Thyroid gland (tissue), 4 donors: ENCODE measurements at regions not wholly inside any gene's neighbourhood (a gene's known extent, or its start where the extent isn't known, plus 50 kb on each side); places are given as distances from the start of the nearest gene placed in this dataset.

ENCODE experiments used
- DNase-seq, 2 donors: peaks; one replicate each; pipeline ENCODE4 v3.0.0-alpha.2; 2019
- H3K27ac ChIP-seq, 3 donors: fragments of 200-600 bp; sonication (generic); 1 replicate in 2 of 3; 2 replicates in 1 of 3; pipeline ENCODE4 v1.5.1; 2016 to 2019; ENCODE audit warnings: mild to moderate bottlenecking in 1 of 3, moderate library complexity in 1 of 3
- H3K27me3 ChIP-seq: fragments of 200-600 bp; sonication (generic); one replicate; pipeline ENCODE4 v1.5.1; 2019
- H3K36me3 ChIP-seq, 2 donors: fragments of 200-600 bp; sonication (generic); one replicate each; pipeline ENCODE4 v1.5.1; 2016 to 2019
- H3K4me1 ChIP-seq, 2 donors: fragments of 200-600 bp; sonication (generic); one replicate each; pipeline ENCODE4 v1.5.1; 2017 to 2019
- H3K4me3 ChIP-seq, 3 donors: fragments of 200-600 bp; sonication (generic); replicated peaks in 1 of 3; 1 replicate in 2 of 3; 2 replicates in 1 of 3; pipeline ENCODE4 v1.5.1; 2016; ENCODE audit warnings: mild to moderate bottlenecking in 1 of 3
- H3K9me3 ChIP-seq: fragments of 200-600 bp; sonication (generic); one replicate; pipeline ENCODE4 v1.5.1; 2017
- CTCF ChIP-seq, 6 experiments: fragments of 200-600 bp in 3 of 6; fragments of 450-650 bp in 3 of 6; sonication (generic) in 3 of 6; IDR thresholded peaks; one replicate each; pipeline ENCODE4 v1.5.1; 2016 to 2019; ENCODE audit warnings: antibody characterized with exemption in 6 of 6, mild to moderate bottlenecking in 2 of 6, inconsistent platforms in 1 of 6, moderate library complexity in 1 of 6
- POLR2A ChIP-seq, 2 donors: fragments of 450-650 bp; IDR thresholded peaks; one replicate each; pipeline ENCODE4 v1.6.1; 2017; ENCODE audit warnings: antibody characterized with exemption in 2 of 2, mild to moderate bottlenecking in 2 of 2, moderate library complexity in 1 of 2
- WGBS, 2 donors: methylation state at CpG; one replicate each; pipeline ENCODE4 v1.1.5; 2017; 5-methylcytosine and 5-hydroxymethylcytosine counted together
- intact Hi-C: fragments of 100-400 bp; cut with DNase I; formaldehyde crosslinking; loops from one replicate; pipeline ENCODE4 v1.15.1; 2023

DNA sequence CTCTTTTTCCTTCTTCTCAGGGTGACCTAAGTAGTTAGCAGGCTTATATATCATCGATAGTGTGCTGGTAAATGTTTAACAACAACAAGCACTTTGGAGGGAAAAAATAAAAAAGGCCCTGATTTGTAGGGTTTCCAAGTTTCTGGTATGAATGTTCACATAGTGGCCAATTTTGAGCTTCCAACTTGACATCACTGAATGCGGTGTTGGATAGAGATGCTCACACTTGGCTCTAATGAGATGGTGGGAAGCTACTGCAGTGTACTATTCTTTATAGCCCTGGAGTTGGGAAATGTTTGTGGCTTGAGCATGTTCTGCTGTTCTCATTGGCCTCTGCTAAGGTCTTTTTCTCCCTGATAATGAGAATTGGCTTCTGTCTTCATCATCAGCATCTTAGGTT, 875.3 kb downstream of the PCDH7 start:
- H3K27ac ChIP-seq, result no peak overlapping the region
- no peak for DNase-seq
- H3K9me3 ChIP-seq, result no peaks in the 10 kb centered on the region
- H3K36me3 ChIP-seq, result no peaks in the 10 kb centered on the region
- WGBS, 2 donors, result 84 to 87% methylated on average over 2 of the region's 2 CpGs
- intact Hi-C loops, result no loop called here
- TF ChIP-seq POLR2A (IDR thresholded peaks at IDR 0.05), result no peak
- no peaks in the 10 kb centered on the region for H3K4me1 ChIP-seq
- no peak overlapping the region for H3K4me3 ChIP-seq
- H3K27me3 ChIP-seq, result no peaks in the 10 kb centered on the region

- WGBS, 2 donors, result 86 to 90% methylated on average over 3 of the region's 3 CpGs
- Histone ChIP-seq H3K27ac (no peak overlapping the region), H3K9me3 (no peaks in the 10 kb centered on the region), H3K4me3 (no peak overlapping the region), H3K27me3 (no peaks in the 10 kb centered on the region), H3K36me3 (no peaks in the 10 kb centered on the region), H3K4me1 (no peaks in the 10 kb centered on the region)
- TF ChIP-seq CTCF (IDR thresholded peaks at IDR 0.05), result no peak
- no peak for TF ChIP-seq POLR2A (IDR thresholded peaks at IDR 0.05)
- intact Hi-C loops, result no loop called here
- DNase-seq, result no peak
These were observed 878.5 kb downstream of the PCDH7 start for GRCh38 chr4:31598639-31599038.

GRCh38 chr4:31601793-31602192, 881.6 kb downstream of the PCDH7 start:
- no peak overlapping the region for H3K27ac ChIP-seq
- H3K9me3 ChIP-seq, result no peaks in the 10 kb centered on the region
- no peak overlapping the region for H3K4me3 ChIP-seq
- no peaks in the 10 kb centered on the region for H3K27me3 ChIP-seq
- no peak for TF ChIP-seq POLR2A (IDR thresholded peaks at IDR 0.05)
- TF ChIP-seq CTCF (IDR thresholded peaks at IDR 0.05), result no peak
- intact Hi-C loops, result no loop called here
- DNase-seq, result no peak
- H3K4me1 ChIP-seq, result no peaks in the 10 kb centered on the region
- no peaks in the 10 kb centered on the region for H3K36me3 ChIP-seq

DNA sequence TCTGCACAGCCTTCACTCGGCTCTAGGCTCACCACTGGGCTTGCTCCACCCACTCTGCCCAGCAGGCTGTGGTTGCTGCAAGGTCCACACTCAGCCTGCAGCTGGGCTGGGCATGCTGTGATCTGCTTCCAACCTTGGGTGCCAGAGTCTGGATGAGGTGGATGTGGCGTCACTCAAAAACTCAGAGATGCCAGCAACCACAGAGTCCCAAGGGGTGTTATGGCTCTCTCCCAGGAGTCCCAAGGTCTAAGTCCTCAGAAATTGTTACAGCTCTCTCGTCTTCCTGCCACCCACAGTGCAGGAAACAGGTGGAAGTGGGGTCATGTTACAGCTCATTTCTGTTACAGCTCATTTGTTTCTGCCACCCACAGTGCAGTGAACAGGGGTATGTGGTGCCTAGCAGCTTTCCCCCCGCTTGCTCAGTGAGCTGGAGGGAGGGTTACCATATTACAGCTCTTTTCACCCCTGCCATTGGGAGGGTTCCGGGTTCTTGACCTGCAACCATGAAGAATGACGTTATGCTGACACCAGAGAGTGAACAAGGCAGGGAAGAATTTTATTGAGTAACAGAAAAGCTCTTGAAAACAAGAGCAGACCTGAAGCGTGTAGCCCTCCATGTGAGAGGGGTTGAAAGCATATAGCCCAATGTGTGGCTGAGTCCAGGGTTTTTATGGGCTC, 893.9 kb downstream of the PCDH7 start:
- no peaks in the 10 kb centered on the region for H3K27me3 ChIP-seq
- no peaks in the 10 kb centered on the region for H3K9me3 ChIP-seq
- no peak for DNase-seq
- TF ChIP-seq POLR2A (IDR thresholded peaks at IDR 0.05) (no peak), CTCF (IDR thresholded peaks at IDR 0.05) (no peak)
- no peak overlapping the region for H3K4me3 ChIP-seq
- H3K36me3 ChIP-seq, result no peaks in the 10 kb centered on the region
- WGBS, 2 donors, result 70 to 81% methylated on average over 6 to 7 of the region's 7 CpGs
- intact Hi-C loops, result no loop called here
- no peak overlapping the region for H3K27ac ChIP-seq
- no peaks in the 10 kb centered on the region for H3K4me1 ChIP-seq

- 49 to 51% methylated on average over 1 of the region's 1 CpG for WGBS, 2 donors
- Histone ChIP-seq H3K27ac (no peak overlapping the region), H3K4me3 (no peak overlapping the region), H3K27me3 (no peaks in the 10 kb centered on the region), H3K36me3 (no peaks in the 10 kb centered on the region), H3K4me1 (no peaks in the 10 kb centered on the region), H3K9me3 (no peaks in the 10 kb centered on the region)
- TF ChIP-seq CTCF (IDR thresholded peaks at IDR 0.05), result no peak
- no peak for TF ChIP-seq POLR2A (IDR thresholded peaks at IDR 0.05)
- DNase-seq, result no peak
- intact Hi-C loops, result no loop called here
These were observed 897.5 kb downstream of the PCDH7 start for GRCh38 chr4:31617667-31618066.

DNA sequence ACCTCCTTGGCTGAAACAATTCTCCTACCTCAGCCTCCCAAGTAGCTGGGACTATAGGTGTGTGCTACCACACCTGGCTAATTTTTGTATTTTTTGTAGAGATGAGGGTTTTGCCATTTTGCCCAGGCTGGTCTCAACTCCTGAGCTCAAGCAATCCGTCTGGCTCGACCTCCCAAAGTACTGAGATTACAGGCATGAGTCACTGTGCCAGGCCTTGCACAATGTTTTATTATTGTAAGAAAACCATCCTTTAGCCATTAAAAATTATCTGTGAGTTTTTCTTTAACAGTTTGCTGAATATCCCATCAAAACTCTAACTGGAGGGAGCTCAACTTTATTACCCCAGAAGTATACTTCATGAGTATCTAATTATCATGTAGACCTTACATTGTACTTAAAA, 900.3 kb downstream of the PCDH7 start:
- no peaks in the 10 kb centered on the region for H3K36me3 ChIP-seq
- TF ChIP-seq CTCF (IDR thresholded peaks at IDR 0.05), result no peak
- TF ChIP-seq POLR2A (IDR thresholded peaks at IDR 0.05), result no peak
- 80 to 85% methylated on average over 2 of the region's 2 CpGs for WGBS, 2 donors
- H3K4me3 ChIP-seq, result no peak overlapping the region
- no peaks in the 10 kb centered on the region for H3K9me3 ChIP-seq
- H3K27me3 ChIP-seq, result no peaks in the 10 kb centered on the region
- intact Hi-C loops, result no loop called here
- DNase-seq, result no peak
- no peaks in the 10 kb centered on the region for H3K4me1 ChIP-seq
- no peak overlapping the region for H3K27ac ChIP-seq
